Right atrium auricular region (tissue), 2 donors: ENCODE measurements at regions not wholly inside any gene's neighbourhood (a gene's known extent, or its start where the extent isn't known, plus 50 kb on each side); places are given as distances from the start of the nearest gene placed in this dataset.
"Not testable (repeated sequence)": the region's sequence is repeated elsewhere in the genome, so short reads cannot be mapped to it uniquely, and the experiment has no call there.

Experiments used
- DNase-seq: peaks from one replicate; pipeline ENCODE4 v3.0.0-alpha.2; 2019; ENCODE audit warnings: low spot score
- H3K27ac ChIP-seq, 2 donors: fragments of 200-600 bp; sonication (generic); 1 replicate in 1 of 2; 2 replicates in 1 of 2; pipeline ENCODE4 v1.5.1; 2016 to 2019
- H3K27me3 ChIP-seq, 2 donors: fragments of 200-600 bp; sonication (generic); one replicate each; pipeline versions ENCODE4 v1.5.1 to v1.6.0; 2017 to 2019
- H3K36me3 ChIP-seq: fragments of 200-600 bp; sonication (generic); one replicate; pipeline ENCODE4 v1.5.1; 2016
- H3K4me1 ChIP-seq, 2 donors: fragments of 200-600 bp; sonication (generic); one replicate each; pipeline versions ENCODE4 v1.5.1 to v1.6.0; 2017 to 2019
- H3K4me3 ChIP-seq, 2 donors: fragments of 200-600 bp; sonication (generic); 1 replicate in 1 of 2; 2 replicates in 1 of 2; pipeline ENCODE4 v1.5.1; 2017 to 2019; ENCODE audit warnings: mild to moderate bottlenecking in 1 of 2, moderate library complexity in 1 of 2
- H3K9me3 ChIP-seq, 2 donors: fragments of 200-600 bp; sonication (generic); one replicate each; pipeline ENCODE4 v1.5.1; 2019
- CTCF ChIP-seq, 2 donors: fragments of 200-600 bp; sonication (generic); IDR thresholded peaks; one replicate each; pipeline ENCODE4 v1.5.1; 2019; ENCODE audit warnings: antibody characterized with exemption in 2 of 2

GRCh38 chr1:194647118-194647517, 1460.7 kb upstream of the B3GALT2 start:
- TF ChIP-seq CTCF (IDR thresholded peaks at IDR 0.05): no peak
- Histone ChIP-seq H3K9me3 (no peaks in the 10 kb centered on the region), H3K36me3 (no peaks in the 10 kb centered on the region), H3K4me1 (no peaks in the 10 kb centered on the region), H3K27me3 (no peaks in the 10 kb centered on the region), H3K27ac (no peak overlapping the region), H3K4me3 (no peak overlapping the region)
- no peak for DNase-seq

GRCh38 chr1:194644528-194644927, 1458.1 kb upstream of the B3GALT2 start:
- H3K9me3 ChIP-seq: no peaks in the 10 kb centered on the region
- H3K4me1 ChIP-seq: no peaks in the 10 kb centered on the region
- H3K27ac ChIP-seq: no peak overlapping the region
- no peaks in the 10 kb centered on the region for H3K27me3 ChIP-seq
- no peak for DNase-seq
- no peak for TF ChIP-seq CTCF (IDR thresholded peaks at IDR 0.05)
- H3K4me3 ChIP-seq: no peak overlapping the region
- H3K36me3 ChIP-seq: no peaks in the 10 kb centered on the region

GRCh38 chr1:194640322-194640721, 1453.9 kb upstream of the B3GALT2 start:
- DNase-seq: no peak
- Histone ChIP-seq H3K4me3 (no peak overlapping the region), H3K4me1 (no peaks in the 10 kb centered on the region), H3K36me3 (no peaks in the 10 kb centered on the region), H3K9me3 (no peaks in the 10 kb centered on the region), H3K27ac (no peak overlapping the region), H3K27me3 (no peaks in the 10 kb centered on the region)
- no peak for TF ChIP-seq CTCF (IDR thresholded peaks at IDR 0.05)

GRCh38 chr1:194629011-194629410, 1442.6 kb upstream of the B3GALT2 start:
- no peak for DNase-seq
- Histone ChIP-seq H3K9me3 (peaks cover 0 to 17% of the 10 kb centered on the region in 2 donors), H3K27me3 (no peaks in the 10 kb centered on the region), H3K4me3 (no peak overlapping the region), H3K36me3 (no peaks in the 10 kb centered on the region), H3K4me1 (no peaks in the 10 kb centered on the region), H3K27ac (no peak overlapping the region)
- TF ChIP-seq CTCF (IDR thresholded peaks at IDR 0.05): no peak

- Histone ChIP-seq H3K9me3 (peaks cover 0 to 17% of the 10 kb centered on the region in 2 donors), H3K27ac (no peak overlapping the region), H3K4me1 (no peaks in the 10 kb centered on the region), H3K4me3 (no peak overlapping the region), H3K36me3 (no peaks in the 10 kb centered on the region), H3K27me3 (no peaks in the 10 kb centered on the region)
- DNase-seq: no peak
- no peak for TF ChIP-seq CTCF (IDR thresholded peaks at IDR 0.05)
These were observed 1438.4 kb upstream of the B3GALT2 start for GRCh38 chr1:194624833-194625232.

- no peak for TF ChIP-seq CTCF (IDR thresholded peaks at IDR 0.05)
- no peaks in the 10 kb centered on the region for H3K4me1 ChIP-seq
- no peaks in the 10 kb centered on the region for H3K27me3 ChIP-seq
- H3K36me3 ChIP-seq: no peaks in the 10 kb centered on the region
- H3K27ac ChIP-seq: no peak overlapping the region
- DNase-seq: no peak
- H3K9me3 ChIP-seq: peaks cover 0 to 11% of the 10 kb centered on the region in 2 donors
- no peak overlapping the region for H3K4me3 ChIP-seq
These were observed 1431.7 kb upstream of the B3GALT2 start for GRCh38 chr1:194618101-194618500.

GRCh38 chr1:194617272-194617671, 1430.9 kb upstream of the B3GALT2 start:
- not testable (repeated sequence) for H3K27me3 ChIP-seq, DNase-seq, H3K4me1 ChIP-seq, H3K36me3 ChIP-seq, H3K4me3 ChIP-seq, H3K27ac ChIP-seq
- peaks cover 0 to 11% of the 10 kb centered on the region in 2 donors for H3K9me3 ChIP-seq
